Testis (tissue), 2 donors: ENCODE measurements at regions not wholly inside any gene's neighbourhood (a gene's known extent, or its start where the extent isn't known, plus 50 kb on each side); places are given as distances from the start of the nearest gene placed in this dataset.

Experiments used
- POLR2A ChIP-seq: fragments of 450-650 bp; IDR thresholded peaks from one replicate; pipeline ENCODE4 v1.6.1; 2017; ENCODE audit warnings: antibody characterized with exemption, mild to moderate bottlenecking, moderate library complexity
- TF ChIP-seq, protein P1 (sequence below), 3 experiments: fragments of 450-650 bp in 2 of 3; fragments of 200-600 bp in 1 of 3; sonication (generic) in 1 of 3; IDR thresholded peaks; one replicate each; pipeline ENCODE4 v1.5.1; 2016 to 2019; ENCODE audit warnings: antibody characterized with exemption in 3 of 3, mild to moderate bottlenecking in 2 of 3, moderate library complexity in 1 of 3

- TF ChIP-seq, protein P1, sequence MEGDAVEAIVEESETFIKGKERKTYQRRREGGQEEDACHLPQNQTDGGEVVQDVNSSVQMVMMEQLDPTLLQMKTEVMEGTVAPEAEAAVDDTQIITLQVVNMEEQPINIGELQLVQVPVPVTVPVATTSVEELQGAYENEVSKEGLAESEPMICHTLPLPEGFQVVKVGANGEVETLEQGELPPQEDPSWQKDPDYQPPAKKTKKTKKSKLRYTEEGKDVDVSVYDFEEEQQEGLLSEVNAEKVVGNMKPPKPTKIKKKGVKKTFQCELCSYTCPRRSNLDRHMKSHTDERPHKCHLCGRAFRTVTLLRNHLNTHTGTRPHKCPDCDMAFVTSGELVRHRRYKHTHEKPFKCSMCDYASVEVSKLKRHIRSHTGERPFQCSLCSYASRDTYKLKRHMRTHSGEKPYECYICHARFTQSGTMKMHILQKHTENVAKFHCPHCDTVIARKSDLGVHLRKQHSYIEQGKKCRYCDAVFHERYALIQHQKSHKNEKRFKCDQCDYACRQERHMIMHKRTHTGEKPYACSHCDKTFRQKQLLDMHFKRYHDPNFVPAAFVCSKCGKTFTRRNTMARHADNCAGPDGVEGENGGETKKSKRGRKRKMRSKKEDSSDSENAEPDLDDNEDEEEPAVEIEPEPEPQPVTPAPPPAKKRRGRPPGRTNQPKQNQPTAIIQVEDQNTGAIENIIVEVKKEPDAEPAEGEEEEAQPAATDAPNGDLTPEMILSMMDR (IDR thresholded peaks at IDR 0.05), result no peak
- no peak for TF ChIP-seq POLR2A
Observed at GRCh38 chr6:88517737-88518136, 351.6 kb upstream of the CNR1 start.
